Endothelial cell of umbilical vein (primary cell): ENCODE measurements at regions not wholly inside any gene's neighbourhood (a gene's known extent, or its start where the extent isn't known, plus 50 kb on each side); places are given as distances from the start of the nearest gene placed in this dataset.

Source experiments
- BruUV-seq: library from RNA; stranded (reverse); fragments of 400-500 nt; replicated peaks from 2 replicates; lab custom pipeline; 2021; lab: Mats Ljungman, UMichigan
- CTCF ChIA-PET: fragments of 300-600, 350-600 bp; sonication (Branson Sonifier 250); formaldehyde crosslinking; loops from one replicate; lab custom pipeline; 2021; ENCODE audit warnings: antibody characterized with exemption, inconsistent platforms; lab: Charles Lee
- POLR2A ChIA-PET: fragments of 300-600, 350-600 bp; sonication (Branson Sonifier 250); formaldehyde crosslinking; loops from one replicate; lab custom pipeline; 2021; ENCODE audit warnings: antibody characterized with exemption, inconsistent platforms; lab: Charles Lee
- DNase-seq: peaks from one replicate; pipeline ENCODE4 v3.0.0-alpha.2; 2011; ENCODE audit warnings: low read depth, low spot score
- FAIRE-seq: peaks from 2 replicates; lab custom pipeline; 2011; peaks lifted over from hg19 to GRCh38; lab: Jason Lieb, UNC
- H2AFZ ChIP-seq: 2 replicates; pipeline ENCODE4 v1.6.0; 2012; ENCODE audit warnings: low read depth, low read length, control low read depth, inconsistent platforms
- H3K27ac ChIP-seq: 2 replicates; pipeline ENCODE4 v1.5.1; 2011; ENCODE audit warnings: low read depth, mild to moderate bottlenecking, control low read depth, low read length, moderate library complexity; ENCODE audit not compliant: insufficient read depth
- H3K27me3 ChIP-seq, 2 experiments: 2 replicates each; pipeline versions ENCODE4 v1.6.0 to v1.6.1; 2011; ENCODE audit warnings: low read length in 2 of 2, mixed read lengths in 1 of 2; ENCODE audit not compliant: control insufficient read depth in 2 of 2, insufficient read depth in 2 of 2
- H3K36me3 ChIP-seq, 2 experiments: 2 replicates in 1 of 2; 3 replicates in 1 of 2; pipeline ENCODE4 v1.5.1; 2011; ENCODE audit warnings: low read length in 2 of 2, mild to moderate bottlenecking in 1 of 2, moderate library complexity in 1 of 2; ENCODE audit not compliant: control insufficient read depth in 2 of 2, insufficient read depth in 2 of 2; ENCODE audit errors: extremely low read depth in 1 of 2
- H3K4me1 ChIP-seq: 3 replicates; pipeline ENCODE4 v1.5.1; 2011; ENCODE audit warnings: mild to moderate bottlenecking, low read length; ENCODE audit not compliant: control insufficient read depth, insufficient read depth; ENCODE audit errors: extremely low read depth
- H3K4me2 ChIP-seq: 2 replicates; pipeline ENCODE4 v1.6.1; 2011; ENCODE audit warnings: low read length, control low read depth, mixed read lengths; ENCODE audit not compliant: insufficient read depth
- H3K4me3 ChIP-seq, 3 experiments: fragments of 200-600 bp in 1 of 3; sonication (generic), shearing (Covaris generic) in 1 of 3; replicated peaks in 1 of 3; 2 replicates each; pipeline ENCODE4 v1.5.1; 2011 to 2016; ENCODE audit warnings: control low read depth in 3 of 3, low read length in 3 of 3, mild to moderate bottlenecking in 2 of 3, inconsistent platforms in 1 of 3, low read depth in 1 of 3, moderate library complexity in 1 of 3; ENCODE audit not compliant: insufficient read depth in 1 of 3
- H3K79me2 ChIP-seq: 2 replicates; pipeline ENCODE4 v1.6.0; 2012; ENCODE audit warnings: low read length, inconsistent platforms; ENCODE audit not compliant: control insufficient read depth, insufficient read depth
- H3K9ac ChIP-seq: replicated peaks from 2 replicates; pipeline ENCODE3; 2011; ENCODE audit warnings: low read length, control low read depth; ENCODE audit not compliant: insufficient read depth; ENCODE audit errors: extremely low read depth
- H3K9me1 ChIP-seq: replicated peaks from 3 replicates; pipeline ENCODE4 v1.6.0; 2011; ENCODE audit warnings: mild to moderate bottlenecking, low read length; ENCODE audit not compliant: control insufficient read depth, insufficient read depth; ENCODE audit errors: extremely low read depth
- H3K9me3 ChIP-seq: replicated peaks from 2 replicates; pipeline ENCODE4 v1.5.1; 2012; ENCODE audit warnings: low read length, inconsistent platforms; ENCODE audit not compliant: control insufficient read depth, insufficient read depth
- H4K20me1 ChIP-seq: replicated peaks from 2 replicates; pipeline ENCODE3; 2011; ENCODE audit warnings: mild to moderate bottlenecking, low read length; ENCODE audit not compliant: control insufficient read depth, insufficient read depth; ENCODE audit errors: extremely low read depth
- CTCF ChIP-seq, 2 donors: IDR thresholded peaks; 1 replicate in 1 of 2; 2 replicates in 1 of 2; pipeline ENCODE4 v1.5.1; 2011; ENCODE audit warnings: low read length in 2 of 2, mild to moderate bottlenecking in 2 of 2, moderate library complexity in 2 of 2, control low read depth in 1 of 2, inconsistent platforms in 1 of 2, low read depth in 1 of 2; ENCODE audit not compliant: insufficient read depth in 1 of 2; ENCODE audit errors: extremely low read depth in 1 of 2
- EZH2 ChIP-seq: IDR thresholded peaks from 2 replicates; pipeline ENCODE4 v1.6.1; 2012; ENCODE audit warnings: borderline replicate concordance, low read depth, mild to moderate bottlenecking, moderate library complexity, low read length, inconsistent platforms; ENCODE audit not compliant: severe bottlenecking
- FOS ChIP-seq: IDR thresholded peaks from 2 replicates; pipeline ENCODE4 v1.6.1; 2011; ENCODE audit warnings: mild to moderate bottlenecking, low read length, moderate library complexity, borderline replicate concordance; ENCODE audit not compliant: insufficient read depth
- GATA2 ChIP-seq: IDR thresholded peaks from 2 replicates; pipeline ENCODE4 v1.7.0; 2011; ENCODE audit warnings: low read depth, mild to moderate bottlenecking, moderate library complexity, mixed read lengths, low read length; ENCODE audit not compliant: insufficient read length, insufficient read depth
- JUN ChIP-seq: IDR thresholded peaks from 2 replicates; pipeline ENCODE4 v1.6.1; 2011; ENCODE audit warnings: borderline replicate concordance, low read depth; ENCODE audit not compliant: insufficient read length, insufficient read depth
- MAX ChIP-seq: IDR thresholded peaks from 2 replicates; pipeline ENCODE4 v1.6.1; 2011; ENCODE audit not compliant: insufficient read depth, insufficient read length
- MYC ChIP-seq: IDR thresholded peaks from one replicate; pipeline ENCODE4 v1.6.1; 2011; ENCODE audit warnings: mild to moderate bottlenecking, low read depth, low read length
- POLR2A ChIP-seq: IDR thresholded peaks from 2 replicates; pipeline ENCODE4 v1.6.1; 2012; ENCODE audit warnings: low read depth, mild to moderate bottlenecking, control low read depth, low read length
- POLR2AphosphoS5 ChIP-seq: IDR thresholded peaks from 2 replicates; pipeline ENCODE4 v1.6.1; 2012; ENCODE audit warnings: low read depth, mild to moderate bottlenecking, control low read depth, low read length, moderate library complexity; ENCODE audit not compliant: insufficient read depth
- dilution Hi-C: fragments of 300-500 bp; cut with MboI; formaldehyde crosslinking; loops from one replicate; pipeline ENCODE4 v1.15.0; 2019; ENCODE audit warnings: low sequenced_read_pairs; ENCODE audit not compliant: extremely low pct_ligation_motif_present
- intact Hi-C: fragments of 100-400 bp; cut with micrococcal nuclease; formaldehyde crosslinking; loops from one replicate; pipeline ENCODE4 v1.10.0; 2022

DNA sequence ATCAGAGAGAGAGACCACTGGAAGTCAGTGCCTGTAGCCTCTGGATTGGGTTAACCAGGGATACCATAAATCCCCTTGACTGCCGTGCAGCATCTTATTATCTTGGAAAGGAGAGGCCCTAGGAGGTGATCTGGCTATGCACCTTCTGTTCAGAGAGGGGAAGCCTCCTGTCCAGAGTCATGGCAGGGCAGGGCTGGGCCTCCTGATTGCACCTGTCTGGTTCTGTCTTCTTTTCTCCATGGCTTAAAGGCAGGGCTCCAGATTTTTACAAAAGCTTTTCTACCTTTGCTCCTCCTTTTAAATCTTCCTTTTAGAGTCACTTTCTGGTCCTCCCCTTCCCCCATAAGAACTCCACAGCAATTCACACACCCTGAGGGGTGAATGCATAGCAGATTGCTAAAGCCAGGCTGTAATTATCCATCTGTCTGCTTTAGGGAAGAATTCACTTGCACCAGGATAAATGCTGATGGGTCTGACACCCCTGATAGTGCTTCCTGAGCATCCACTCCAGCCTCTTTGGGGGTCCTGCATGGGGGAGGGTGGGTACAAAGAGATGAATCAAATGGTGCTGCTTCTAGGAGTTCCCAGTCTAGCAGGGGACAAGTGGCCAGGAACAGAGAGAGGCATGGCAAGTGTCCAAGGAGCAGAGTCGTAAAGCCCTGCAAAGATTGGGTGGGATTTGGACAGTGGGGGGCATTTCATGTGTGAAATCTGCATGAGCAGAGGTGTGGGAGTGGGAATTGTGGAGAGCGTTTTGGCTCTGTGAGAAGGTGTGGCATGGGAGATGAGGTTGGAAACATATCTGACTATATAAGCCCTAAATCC, 141.3 kb upstream of the ALDH1B1 start:
- DNase-seq (no peak), FAIRE-seq (no peak)
- intact Hi-C loops (no loop called here), dilution Hi-C loops (no loop called here)
- Histone ChIP-seq H3K27me3 (peaks cover 3 to 7% of the 10 kb centered on the region in 2 experiments), H2AFZ (no peak overlapping the region), H3K4me1 (no peaks in the 10 kb centered on the region), H3K4me3 (no peak overlapping the region), H3K4me2 (no peak overlapping the region), H3K36me3 (no peaks in the 10 kb centered on the region), H3K9ac (no peak overlapping the region), H3K27ac (no peak overlapping the region), H3K9me1 (no peaks in the 10 kb centered on the region), H4K20me1 (no peaks in the 10 kb centered on the region), H3K79me2 (no peaks in the 10 kb centered on the region), H3K9me3 (no peaks in the 10 kb centered on the region)
- ChIA-PET POLR2A (no interaction called here), CTCF (interaction anchor here (1.5 kb wide), 1 partner anchor 13 kb away, joined by 5 read pairs; no protein-coding TSS in a partner anchor)
- TF ChIP-seq FOS (no peak), MYC (no peak), POLR2A (no peak), JUN (no peak), POLR2AphosphoS5 (no peak), MAX (no peak), GATA2 (no peak), CTCF (IDR thresholded peaks at IDR 0.05; ENCODE audit: extremely low read depth in 1 of 2, insufficient read depth in 1 of 2, low read depth in 1 of 2, low read length in 2 of 2) (no peak), EZH2 (no peak)
- BruUV-seq: no TSS peak
